ENCODE measurements at regions not wholly inside any gene's neighbourhood (a gene's known extent, or its start where the extent isn't known, plus 50 kb on each side); places are given as distances from the start of the nearest gene placed in this dataset.

DNA sequence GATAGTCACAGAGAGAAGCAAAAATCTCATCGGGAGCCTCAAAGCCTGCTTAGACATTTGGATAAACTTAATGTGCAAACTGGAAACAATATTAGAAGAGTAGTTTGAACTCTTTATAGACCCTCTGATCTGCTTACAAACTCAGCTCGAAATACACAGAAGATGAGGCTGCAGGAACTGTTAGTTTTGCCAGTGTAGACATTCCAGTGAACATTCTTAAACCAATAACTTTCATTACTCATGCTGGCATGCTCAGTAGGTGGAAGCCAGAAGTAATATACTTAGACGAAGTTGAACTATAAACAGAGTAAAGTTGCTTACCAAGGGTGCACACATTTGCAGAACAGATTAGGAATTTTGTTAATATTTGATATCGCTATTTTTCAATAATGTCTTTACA lies 303.5 kb downstream of the ANKRD50 start:
- no peak overlapping the region for H3K4me3 ChIP-seq (replicated peaks in 1 of 2; ENCODE audit: low read depth in 2 of 2, low read length in 2 of 2)
- peak in 1 of 2 donors; percentile 63 for DNase-seq (ENCODE audit: low read depth in 2 of 2)
- TF ChIP-seq, protein P1, sequence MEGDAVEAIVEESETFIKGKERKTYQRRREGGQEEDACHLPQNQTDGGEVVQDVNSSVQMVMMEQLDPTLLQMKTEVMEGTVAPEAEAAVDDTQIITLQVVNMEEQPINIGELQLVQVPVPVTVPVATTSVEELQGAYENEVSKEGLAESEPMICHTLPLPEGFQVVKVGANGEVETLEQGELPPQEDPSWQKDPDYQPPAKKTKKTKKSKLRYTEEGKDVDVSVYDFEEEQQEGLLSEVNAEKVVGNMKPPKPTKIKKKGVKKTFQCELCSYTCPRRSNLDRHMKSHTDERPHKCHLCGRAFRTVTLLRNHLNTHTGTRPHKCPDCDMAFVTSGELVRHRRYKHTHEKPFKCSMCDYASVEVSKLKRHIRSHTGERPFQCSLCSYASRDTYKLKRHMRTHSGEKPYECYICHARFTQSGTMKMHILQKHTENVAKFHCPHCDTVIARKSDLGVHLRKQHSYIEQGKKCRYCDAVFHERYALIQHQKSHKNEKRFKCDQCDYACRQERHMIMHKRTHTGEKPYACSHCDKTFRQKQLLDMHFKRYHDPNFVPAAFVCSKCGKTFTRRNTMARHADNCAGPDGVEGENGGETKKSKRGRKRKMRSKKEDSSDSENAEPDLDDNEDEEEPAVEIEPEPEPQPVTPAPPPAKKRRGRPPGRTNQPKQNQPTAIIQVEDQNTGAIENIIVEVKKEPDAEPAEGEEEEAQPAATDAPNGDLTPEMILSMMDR (IDR thresholded peaks at IDR 0.05; ENCODE audit: low read depth, low read length) = no peak

DNA sequence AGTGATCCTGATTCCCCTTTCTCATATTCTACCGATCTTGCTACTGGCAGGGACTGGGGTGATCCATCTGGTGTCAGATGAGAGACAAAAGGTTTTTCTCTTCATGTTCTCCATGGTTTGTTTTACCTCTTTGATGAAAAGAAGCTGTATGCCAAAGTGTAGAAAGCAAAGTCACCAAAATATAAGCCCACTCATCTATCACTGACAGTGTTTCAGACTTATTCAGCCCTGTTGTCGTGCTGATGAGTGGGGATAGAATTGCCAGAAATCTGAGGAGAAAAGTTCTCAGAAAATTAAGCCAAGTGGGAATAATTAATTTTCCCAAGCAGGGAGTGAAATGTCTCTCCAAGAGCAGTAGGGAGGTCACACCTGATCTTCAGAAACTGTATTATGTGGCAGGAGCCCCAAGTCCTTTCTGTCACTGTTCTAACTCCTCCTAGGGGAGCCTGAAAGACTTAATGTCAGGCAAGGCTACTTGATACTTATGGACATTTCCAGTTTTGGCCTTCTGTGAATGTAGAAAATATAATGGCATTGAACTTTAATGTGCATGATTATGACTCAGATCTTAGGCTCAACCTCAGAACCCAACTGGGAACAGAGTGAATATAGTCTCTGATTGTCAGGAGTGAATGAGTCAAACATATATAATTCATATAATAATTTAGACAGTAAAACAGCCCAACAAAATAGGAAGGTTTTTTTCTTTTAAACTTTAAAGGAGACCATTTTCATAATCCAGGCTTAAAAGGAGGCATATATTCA lies 298.1 kb downstream of the ANKRD50 start:
- TF ChIP-seq, protein P1 (IDR thresholded peaks at IDR 0.05; ENCODE audit: low read depth, low read length) = no peak
- H3K4me3 ChIP-seq (replicated peaks in 1 of 2; ENCODE audit: low read depth in 2 of 2, low read length in 2 of 2) = no peak overlapping the region
- DNase-seq (ENCODE audit: low read depth in 2 of 2) = peak in 1 of 2 donors; percentile 87

DNA sequence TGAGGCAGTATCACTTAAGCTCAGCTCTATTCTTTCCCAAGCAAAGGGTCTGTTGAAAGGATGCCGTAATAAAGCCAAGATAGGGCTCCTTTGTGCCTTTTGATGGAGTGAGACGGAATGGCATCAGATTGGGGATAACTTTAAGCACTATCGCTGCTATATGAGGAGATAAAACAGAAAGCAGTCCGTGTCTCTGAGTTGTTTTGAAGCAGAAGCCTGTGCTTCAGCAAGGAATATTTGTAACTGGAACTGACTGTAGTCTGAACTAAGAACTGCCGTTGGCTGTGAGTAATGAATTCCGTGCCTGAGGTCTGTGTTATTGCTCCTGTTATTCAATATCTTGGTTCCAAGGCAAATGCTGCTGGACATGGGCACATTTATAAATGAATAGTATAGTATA lies 297.4 kb downstream of the ANKRD50 start:
- peak overlapping the region in 1 of 2 donors; percentile 12 for H3K4me3 ChIP-seq (replicated peaks in 1 of 2; ENCODE audit: low read depth in 2 of 2, low read length in 2 of 2)
- TF ChIP-seq, protein P1 (IDR thresholded peaks at IDR 0.05; ENCODE audit: low read depth, low read length) = no peak

DNA sequence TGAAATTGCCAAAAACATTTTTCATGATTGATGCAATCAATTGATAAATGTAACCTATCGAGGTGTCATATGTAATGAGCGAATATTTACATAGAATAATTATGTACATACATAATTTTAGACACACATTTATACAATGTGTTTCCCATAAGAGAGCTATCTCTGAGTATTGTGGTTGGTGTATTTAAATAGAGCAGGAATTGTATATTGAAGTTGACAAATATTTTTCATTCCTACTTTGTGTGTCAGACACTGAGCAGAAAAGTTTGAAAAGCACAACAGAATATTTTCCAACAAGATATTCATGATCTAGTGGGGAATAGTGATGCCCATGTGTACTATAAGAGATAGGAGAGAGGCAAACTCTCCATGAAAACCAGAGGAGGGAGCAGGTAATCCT lies 295.2 kb downstream of the ANKRD50 start:
- TF ChIP-seq, protein P1 (IDR thresholded peaks at IDR 0.05; ENCODE audit: low read depth, low read length) = no peak
- no peak overlapping the region for H3K4me3 ChIP-seq (replicated peaks in 1 of 2; ENCODE audit: low read depth in 2 of 2, low read length in 2 of 2)
- DNase-seq (ENCODE audit: low read depth in 2 of 2) = peak in 1 of 2 donors; percentile 24

More for the DNA sequence above, 297.4 kb downstream of the ANKRD50 start:
- DNase-seq (ENCODE audit: low read depth in 2 of 2) = peak; percentile 49 to 87

DNA sequence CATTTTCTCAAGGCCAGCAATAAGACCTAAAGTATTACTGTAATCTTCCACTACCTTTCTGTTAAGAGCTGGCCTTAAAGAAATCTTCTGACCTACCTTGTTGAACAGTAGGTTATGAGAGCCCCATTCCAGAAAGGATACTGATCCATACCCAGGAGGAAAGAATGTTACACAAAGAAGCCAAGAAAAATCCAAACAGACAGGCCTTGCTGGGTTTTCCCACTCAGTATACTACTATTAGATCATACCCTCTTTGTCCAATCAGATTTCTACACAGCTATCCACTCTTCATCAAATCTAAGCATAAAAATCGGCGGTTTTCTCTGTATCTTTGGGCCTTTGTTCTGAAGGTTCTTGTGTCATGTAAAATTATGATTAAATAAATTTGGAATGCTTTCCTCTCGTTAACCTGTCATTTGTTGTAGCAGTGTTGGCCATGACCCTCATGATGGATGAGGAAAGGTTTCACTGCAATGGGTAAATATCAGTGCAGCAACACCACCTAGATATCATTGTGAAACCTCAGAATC lies 292.3 kb downstream of the ANKRD50 start:
- DNase-seq (ENCODE audit: low read depth in 2 of 2) = no peak
- TF ChIP-seq, protein P1 (IDR thresholded peaks at IDR 0.05; ENCODE audit: low read depth, low read length) = no peak
- H3K4me3 ChIP-seq (replicated peaks in 1 of 2; ENCODE audit: low read depth in 2 of 2, low read length in 2 of 2) = no peak overlapping the region

DNA sequence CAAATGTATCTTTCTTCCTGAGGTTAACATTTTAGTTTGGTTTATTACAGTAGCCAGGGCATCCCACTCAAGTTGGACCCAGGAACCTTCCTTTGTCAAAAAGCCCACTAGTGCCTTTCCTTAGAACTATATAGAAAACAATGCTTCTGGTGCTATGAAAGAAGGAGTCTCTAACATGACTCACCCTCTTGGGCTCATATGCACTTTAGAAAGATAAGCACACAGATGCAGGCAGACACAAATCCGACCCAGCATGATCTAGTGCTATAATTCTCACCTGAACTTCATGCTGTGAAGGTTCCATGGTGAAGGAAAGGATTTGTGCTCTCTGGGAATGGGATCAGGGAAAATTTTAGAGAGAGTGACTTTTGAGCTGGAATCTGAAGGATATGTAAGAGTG lies 289.4 kb downstream of the ANKRD50 start:
- H3K4me3 ChIP-seq (replicated peaks in 1 of 2; ENCODE audit: low read depth in 2 of 2, low read length in 2 of 2) = no peak overlapping the region
- TF ChIP-seq, protein P1 (IDR thresholded peaks at IDR 0.05; ENCODE audit: low read depth, low read length) = no peak
- DNase-seq (ENCODE audit: low read depth in 2 of 2) = peak; percentile 46 to 67
